ENCODE measurements at regions not wholly inside any gene's neighbourhood (a gene's known extent, or its start where the extent isn't known, plus 50 kb on each side); places are given as distances from the start of the nearest gene placed in this dataset.
"Not testable (repeated sequence)": the region's sequence is repeated elsewhere in the genome, so short reads cannot be mapped to it uniquely, and the experiment has no call there.

DNA sequence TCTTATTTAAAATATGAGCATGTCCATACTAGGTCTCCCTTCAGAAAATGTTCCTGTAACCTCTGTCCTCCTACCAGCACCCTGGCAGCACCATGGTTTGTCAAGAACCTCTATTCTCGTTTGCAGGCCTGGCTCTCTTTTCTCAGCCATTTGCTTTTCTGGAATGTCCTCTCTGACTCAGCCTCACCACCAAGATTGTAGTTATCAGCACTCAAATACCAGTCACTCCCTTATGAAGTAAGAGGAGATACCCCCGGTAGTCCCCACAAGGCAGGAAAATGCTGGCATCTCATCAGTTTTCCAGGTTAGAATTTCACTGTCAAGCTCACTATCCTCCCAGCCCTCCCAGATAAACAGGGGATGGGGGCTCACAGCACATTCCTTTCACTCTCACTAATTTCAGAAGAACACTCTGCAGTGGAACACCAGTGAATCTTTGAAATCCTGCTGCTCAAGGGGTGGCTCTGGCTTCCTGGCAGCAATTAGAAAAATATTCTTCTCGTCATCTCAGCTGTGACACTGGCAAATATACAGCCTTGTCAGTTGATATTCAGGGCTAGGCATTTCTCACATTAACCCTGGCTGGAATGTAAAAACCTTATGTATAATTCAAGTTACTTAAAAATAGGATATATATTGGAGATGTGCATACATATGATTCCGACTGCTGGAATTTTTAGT lies 129.2 kb downstream of the TBX18 start:
- intact Hi-C loops (cut with DNase I), result no loop called here
- Histone ChIP-seq H3K4me3 (ENCODE audit: low read length in 2 of 2) (no peak overlapping the region), H3K4me1 (ENCODE audit: control insufficient read depth in 1 of 2, insufficient read depth in 2 of 2, low read length in 2 of 2) (no peaks in the 10 kb centered on the region), H3K9me3 (ENCODE audit: control insufficient read depth, low read length) (no peaks in the 10 kb centered on the region), H3K36me3 (ENCODE audit: control insufficient read depth in 1 of 2, insufficient read depth in 2 of 2, low read length in 1 of 2) (no peaks in the 10 kb centered on the region), H3K27me3 (ENCODE audit: control insufficient read depth in 1 of 2, insufficient read depth in 2 of 2, low read length in 1 of 2) (no peaks in the 10 kb centered on the region), H3K27ac (ENCODE audit: low read depth in 1 of 2, low read length in 2 of 2) (peak overlapping the region in 1 of 2 donors; percentile 4)
- no peak for ATAC-seq (ENCODE audit: low FRiP score)
- WGBS, 2 donors, result 23 to 26% methylated on average over 4 of the region's 4 CpGs
- DNase-seq, result no peak

GRCh38 chr6:84633771-84634170 lies 130.6 kb downstream of the TBX18 start:
- 95 to 100% methylated on average over 1 of the region's 1 CpG for WGBS, 2 donors
- Histone ChIP-seq H3K27me3 (ENCODE audit: control insufficient read depth in 1 of 2, insufficient read depth in 2 of 2, low read length in 1 of 2) (no peaks in the 10 kb centered on the region), H3K4me1 (ENCODE audit: control insufficient read depth in 1 of 2, insufficient read depth in 2 of 2, low read length in 2 of 2) (no peaks in the 10 kb centered on the region), H3K9me3 (ENCODE audit: control insufficient read depth, low read length) (no peaks in the 10 kb centered on the region), H3K4me3 (ENCODE audit: low read length in 2 of 2) (no peak overlapping the region), H3K27ac (ENCODE audit: low read depth in 1 of 2, low read length in 2 of 2) (no peak overlapping the region), H3K36me3 (ENCODE audit: control insufficient read depth in 1 of 2, insufficient read depth in 2 of 2, low read length in 1 of 2) (no peaks in the 10 kb centered on the region)
- intact Hi-C loops (cut with DNase I), result no loop called here
- ATAC-seq (ENCODE audit: low FRiP score) (no peak), DNase-seq (no peak)

DNA sequence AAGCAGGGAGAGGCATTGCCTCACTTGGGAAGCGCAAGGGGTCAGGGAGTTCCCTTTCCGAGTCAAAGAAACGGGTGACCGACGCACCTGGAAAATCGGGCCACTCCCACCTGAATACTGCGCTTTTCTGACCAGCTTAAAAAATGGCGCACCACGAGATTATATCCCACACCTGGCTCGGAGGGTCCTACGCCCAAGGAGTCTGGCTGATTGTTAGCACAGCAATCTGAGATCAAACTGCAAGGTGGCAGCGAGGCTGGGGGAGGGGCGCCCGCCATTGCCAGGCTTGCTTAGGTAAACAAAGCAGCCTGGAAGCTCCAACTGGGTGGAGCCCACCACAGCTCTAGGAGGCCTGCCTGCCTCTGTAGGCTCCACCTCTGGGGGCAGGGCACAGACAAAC lies 137.9 kb downstream of the TBX18 start:
- 94 to 96% methylated on average over 14 of the region's 14 CpGs for WGBS, 2 donors

DNA sequence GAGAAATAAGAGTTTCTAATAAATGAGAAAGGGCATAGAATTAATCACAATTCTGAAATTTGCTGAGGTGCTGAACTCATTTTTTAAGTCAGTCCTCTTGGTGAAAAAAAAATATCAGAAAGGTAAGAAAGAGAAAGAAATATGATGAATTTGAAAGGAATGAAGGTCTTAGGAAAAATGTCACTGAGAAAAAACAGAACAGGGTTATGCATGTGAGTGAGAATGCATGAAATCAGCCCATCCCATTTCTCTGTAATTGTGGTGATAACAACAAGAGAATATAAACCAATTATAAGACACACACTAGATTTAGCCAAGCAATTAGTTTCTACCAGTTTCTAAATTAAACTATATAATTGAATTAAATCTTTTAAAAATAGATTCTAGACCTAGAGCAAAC lies 138.9 kb downstream of the TBX18 start:
- no peak overlapping the region for H3K27ac ChIP-seq (ENCODE audit: low read depth in 1 of 2, low read length in 2 of 2)
- peaks cover 0 to 2% of the 10 kb centered on the region in 2 donors for H3K27me3 ChIP-seq (ENCODE audit: control insufficient read depth in 1 of 2, insufficient read depth in 2 of 2, low read length in 1 of 2)
- H3K9me3 ChIP-seq (ENCODE audit: control insufficient read depth, low read length), result no peaks in the 10 kb centered on the region
- ATAC-seq (ENCODE audit: low FRiP score) (no peak), DNase-seq (no peak)
- H3K4me1 ChIP-seq (ENCODE audit: control insufficient read depth in 1 of 2, insufficient read depth in 2 of 2, low read length in 2 of 2), result peaks cover 0 to 3% of the 10 kb centered on the region in 2 donors
- intact Hi-C loops (cut with DNase I), result no loop called here
- H3K36me3 ChIP-seq (ENCODE audit: control insufficient read depth in 1 of 2, insufficient read depth in 2 of 2, low read length in 1 of 2), result no peaks in the 10 kb centered on the region
- no peak overlapping the region for H3K4me3 ChIP-seq (ENCODE audit: low read length in 2 of 2)

More for the DNA sequence above, 137.9 kb downstream of the TBX18 start:
- H3K4me3 ChIP-seq (ENCODE audit: low read length in 2 of 2); H3K9me3 ChIP-seq (ENCODE audit: control insufficient read depth, low read length); H3K27me3 ChIP-seq (ENCODE audit: control insufficient read depth in 1 of 2, insufficient read depth in 2 of 2, low read length in 1 of 2); H3K36me3 ChIP-seq (ENCODE audit: control insufficient read depth in 1 of 2, insufficient read depth in 2 of 2, low read length in 1 of 2); ATAC-seq (ENCODE audit: low FRiP score); H3K4me1 ChIP-seq (ENCODE audit: control insufficient read depth in 1 of 2, insufficient read depth in 2 of 2, low read length in 2 of 2); H3K27ac ChIP-seq (ENCODE audit: low read depth in 1 of 2, low read length in 2 of 2); intact Hi-C loops (cut with DNase I): not testable (repeated sequence)
- peak in 1 of 2 donors; percentile 68 for DNase-seq

GRCh38 chr6:84623956-84624680 lies 140.3 kb downstream of the TBX18 start:
- Histone ChIP-seq H3K4me1 (ENCODE audit: control insufficient read depth in 1 of 2, insufficient read depth in 2 of 2, low read length in 2 of 2) (peaks cover 0 to 3% of the 10 kb centered on the region in 2 donors), H3K4me3 (ENCODE audit: low read length in 2 of 2) (no peak overlapping the region), H3K27me3 (ENCODE audit: control insufficient read depth in 1 of 2, insufficient read depth in 2 of 2, low read length in 1 of 2) (peaks cover 0 to 2% of the 10 kb centered on the region in 2 donors), H3K9me3 (ENCODE audit: control insufficient read depth, low read length) (no peaks in the 10 kb centered on the region), H3K36me3 (ENCODE audit: control insufficient read depth in 1 of 2, insufficient read depth in 2 of 2, low read length in 1 of 2) (no peaks in the 10 kb centered on the region), H3K27ac (ENCODE audit: low read depth in 1 of 2, low read length in 2 of 2) (no peak overlapping the region)
- intact Hi-C loops (cut with DNase I), result no loop called here
- WGBS, 2 donors, result 54% methylated on average over 4 of the region's 4 CpGs
- DNase-seq (no peak), ATAC-seq (ENCODE audit: low FRiP score) (peak; percentile 38)

DNA sequence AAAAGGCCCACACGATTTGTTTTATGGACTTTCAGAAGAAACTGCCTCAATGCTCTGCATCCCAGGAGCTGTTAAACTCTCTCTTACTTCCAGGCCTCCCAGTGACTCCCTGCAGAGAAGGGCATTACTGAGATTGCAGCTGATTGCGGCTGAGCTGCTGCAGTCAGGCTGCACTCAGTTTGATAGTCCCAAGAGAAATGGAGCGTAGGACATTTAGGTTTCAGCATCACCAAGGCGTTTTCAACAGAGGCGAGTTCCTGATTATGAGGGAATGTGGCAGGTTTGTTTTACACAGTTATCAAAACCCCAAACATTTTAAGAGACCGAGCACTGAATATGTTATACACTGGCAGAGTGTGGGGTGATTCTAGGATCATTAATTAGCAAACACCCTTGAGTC lies 145.6 kb downstream of the TBX18 start:
- no peaks in the 10 kb centered on the region for H3K36me3 ChIP-seq (ENCODE audit: control insufficient read depth in 1 of 2, insufficient read depth in 2 of 2, low read length in 1 of 2)
- H3K27me3 ChIP-seq (ENCODE audit: control insufficient read depth in 1 of 2, insufficient read depth in 2 of 2, low read length in 1 of 2), result no peaks in the 10 kb centered on the region
- no peaks in the 10 kb centered on the region for H3K9me3 ChIP-seq (ENCODE audit: control insufficient read depth, low read length)
- DNase-seq (no peak), ATAC-seq (ENCODE audit: low FRiP score) (peak; percentile 52)
- H3K4me3 ChIP-seq (ENCODE audit: low read length in 2 of 2), result no peak overlapping the region
- H3K4me1 ChIP-seq (ENCODE audit: control insufficient read depth in 1 of 2, insufficient read depth in 2 of 2, low read length in 2 of 2), result peaks cover 0 to 2% of the 10 kb centered on the region in 2 donors
- peak overlapping the region; percentile 93 to 99 for H3K27ac ChIP-seq (ENCODE audit: low read depth in 1 of 2, low read length in 2 of 2)
- intact Hi-C loops (cut with DNase I), result loop anchor here in 1 of 2 donors (5.0 kb wide), 2 partner anchors 33 to 143 kb away; partner anchors contain the start of gene TBX18
- WGBS, 2 donors, result 13 to 25% methylated on average over 6 of the region's 6 CpGs

DNA sequence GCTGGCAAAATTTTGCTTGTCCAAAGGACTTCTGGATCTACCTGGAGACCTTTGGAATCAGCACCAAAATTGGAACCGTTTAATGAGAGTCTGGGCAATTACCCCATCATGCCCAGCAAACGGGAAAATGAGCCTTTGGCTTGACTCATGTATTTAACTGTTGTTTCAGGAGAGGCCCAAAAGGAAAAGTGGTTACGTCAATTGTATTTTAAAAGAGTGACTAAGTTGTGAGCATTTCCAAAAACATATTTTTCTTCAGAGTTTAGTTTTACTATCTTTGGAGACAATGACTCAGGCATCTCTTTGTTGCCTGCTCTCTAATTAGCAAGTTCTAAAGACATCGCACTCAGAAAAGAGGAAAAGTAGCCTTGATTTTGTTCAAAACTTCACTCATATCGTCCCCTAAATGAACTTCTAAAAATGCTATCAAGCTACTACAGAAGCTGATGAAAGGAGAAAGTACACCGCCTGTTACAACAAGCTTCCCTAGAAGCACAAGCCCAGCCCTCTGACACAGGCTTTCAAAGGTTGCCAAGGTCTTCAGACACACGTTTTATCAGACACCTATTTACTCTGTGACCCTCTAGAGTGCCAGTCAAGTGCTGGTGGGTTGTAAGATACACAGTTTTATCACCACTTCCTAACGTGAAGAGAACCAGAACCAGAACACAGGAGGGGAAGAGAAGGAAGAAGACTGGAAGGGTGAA lies 146.2 kb downstream of the TBX18 start:
- Histone ChIP-seq H3K4me1 (ENCODE audit: control insufficient read depth in 1 of 2, insufficient read depth in 2 of 2, low read length in 2 of 2) (peaks cover 0 to 2% of the 10 kb centered on the region in 2 donors), H3K4me3 (ENCODE audit: low read length in 2 of 2) (peak overlapping the region in 1 of 2 donors; percentile 33), H3K27ac (ENCODE audit: low read depth in 1 of 2, low read length in 2 of 2) (peak overlapping the region; percentile 93 to 99), H3K27me3 (ENCODE audit: control insufficient read depth in 1 of 2, insufficient read depth in 2 of 2, low read length in 1 of 2) (no peaks in the 10 kb centered on the region), H3K9me3 (ENCODE audit: control insufficient read depth, low read length) (no peaks in the 10 kb centered on the region), H3K36me3 (ENCODE audit: control insufficient read depth in 1 of 2, insufficient read depth in 2 of 2, low read length in 1 of 2) (no peaks in the 10 kb centered on the region)
- intact Hi-C loops (cut with DNase I), result loop anchor here in 1 of 2 donors (5.0 kb wide), 2 partner anchors 34 to 144 kb away; partner anchors contain the start of gene TBX18
- ATAC-seq (ENCODE audit: low FRiP score) (peak; percentile 81), DNase-seq (no peak)
- 5 to 6% methylated on average over 8 of the region's 8 CpGs for WGBS, 2 donors

GRCh38 chr6:84615987-84616386 lies 148.4 kb downstream of the TBX18 start:
- DNase-seq, result no peak
- no peak for ATAC-seq (ENCODE audit: low FRiP score)
- no peaks in the 10 kb centered on the region for H3K36me3 ChIP-seq (ENCODE audit: control insufficient read depth in 1 of 2, insufficient read depth in 2 of 2, low read length in 1 of 2)
- WGBS, 2 donors, result 96 to 98% methylated on average over 2 of the region's 2 CpGs
- no peak overlapping the region for H3K4me3 ChIP-seq (ENCODE audit: low read length in 2 of 2)
- intact Hi-C loops (cut with DNase I), result loop anchor here in 1 of 2 donors (5.0 kb wide), 2 partner anchors 36 to 146 kb away; partner anchors contain the start of gene TBX18
- H3K9me3 ChIP-seq (ENCODE audit: control insufficient read depth, low read length), result no peaks in the 10 kb centered on the region
- H3K4me1 ChIP-seq (ENCODE audit: control insufficient read depth in 1 of 2, insufficient read depth in 2 of 2, low read length in 2 of 2), result peaks cover 0 to 2% of the 10 kb centered on the region in 2 donors
- no peak overlapping the region for H3K27ac ChIP-seq (ENCODE audit: low read depth in 1 of 2, low read length in 2 of 2)
- H3K27me3 ChIP-seq (ENCODE audit: control insufficient read depth in 1 of 2, insufficient read depth in 2 of 2, low read length in 1 of 2), result no peaks in the 10 kb centered on the region

Measured in aorta (tissue), 5 donors.